H1 (cell line): ENCODE measurements at regions not wholly inside any gene's neighbourhood (a gene's known extent, or its start where the extent isn't known, plus 50 kb on each side); places are given as distances from the start of the nearest gene placed in this dataset.

ENCODE experiments used
- CTCF ChIA-PET: fragments of 300-600 bp; sonication (Branson Sonifier 250); formaldehyde crosslinking; loops from one replicate; lab custom pipeline; 2021; ENCODE audit not compliant: partially characterized antibody; lab: Charles Lee
- POLR2A ChIA-PET: fragments of 300-600 bp; sonication (Branson Sonifier 250); formaldehyde crosslinking; loops from one replicate; lab custom pipeline; 2021; ENCODE audit warnings: inconsistent platforms; ENCODE audit not compliant: partially characterized antibody; lab: Charles Lee
- DNase-seq, 2 experiments: peaks; one replicate each; pipeline versions ENCODE4 v3.0.0 to v3.0.0-alpha.2; 2010 to 2022; ENCODE audit warnings: low spot score in 2 of 2, low read depth in 1 of 2, mixed read lengths in 1 of 2
- FAIRE-seq: peaks from 2 replicates; lab custom pipeline; 2011; peaks lifted over from hg19 to GRCh38; lab: Jason Lieb, UNC
- H2AFZ ChIP-seq: 2 replicates; pipeline ENCODE4 v1.8.1; 2012; ENCODE audit warnings: low read length, inconsistent platforms
- H2AK5ac ChIP-seq: 2 replicates; pipeline ENCODE4 v1.6.1; 2013; ENCODE audit warnings: low read depth, low read length
- H2BK120ac ChIP-seq: replicated peaks from 2 replicates; pipeline ENCODE3; 2013; ENCODE audit warnings: low read depth, low read length, inconsistent platforms
- H2BK12ac ChIP-seq: 2 replicates; pipeline ENCODE4 v1.6.1; 2013; ENCODE audit warnings: low read depth, low read length
- H2BK15ac ChIP-seq: 2 replicates; pipeline ENCODE4 v1.6.1; 2013; ENCODE audit warnings: low read length
- H2BK20ac ChIP-seq: 2 replicates; pipeline ENCODE4 v1.6.1; 2013; ENCODE audit warnings: low read length
- H2BK5ac ChIP-seq: 2 replicates; pipeline ENCODE4 v1.6.1; 2013; ENCODE audit warnings: low read depth, low read length
- H3K14ac ChIP-seq: 2 replicates; pipeline ENCODE4 v1.6.1; 2013; ENCODE audit warnings: inconsistent platforms; ENCODE audit not compliant: insufficient read length
- H3K18ac ChIP-seq: 2 replicates; pipeline ENCODE4 v1.6.1; 2013; ENCODE audit warnings: low read length; ENCODE audit errors: extremely low read depth
- H3K23ac ChIP-seq: 2 replicates; pipeline ENCODE4 v1.6.1; 2013; ENCODE audit warnings: inconsistent platforms; ENCODE audit not compliant: insufficient read length
- H3K23me2 ChIP-seq: 2 replicates; pipeline ENCODE4 v1.6.1; 2013; ENCODE audit warnings: low read depth, low read length
- H3K27ac ChIP-seq: 2 replicates; pipeline ENCODE4 v1.6.1; 2011; ENCODE audit warnings: low read depth, low read length, inconsistent platforms
- H3K27me3 ChIP-seq, 4 experiments: replicated peaks in 1 of 4; 1 replicate in 1 of 4; 2 replicates in 3 of 4; pipeline versions ENCODE4 v1.6.1 to v1.8.1; 2011 to 2013; ENCODE audit warnings: low read length in 3 of 4, mild to moderate bottlenecking in 3 of 4, inconsistent platforms in 2 of 4, mixed read lengths in 2 of 4, moderate library complexity in 1 of 4; ENCODE audit not compliant: control insufficient read depth in 3 of 4, insufficient read depth in 3 of 4; ENCODE audit errors: extremely low read depth in 1 of 4
- H3K36me3 ChIP-seq, 4 experiments: 2 replicates each; pipeline versions ENCODE4 v1.6.1 to v1.8.1; 2011 to 2013; ENCODE audit warnings: mild to moderate bottlenecking in 4 of 4, low read length in 3 of 4, moderate library complexity in 2 of 4, control low read depth in 1 of 4, inconsistent platforms in 1 of 4; ENCODE audit not compliant: insufficient read depth in 4 of 4, control insufficient read depth in 2 of 4
- H3K4ac ChIP-seq: replicated peaks from 2 replicates; pipeline ENCODE3; 2013; ENCODE audit warnings: low read length, low read depth, mixed read lengths, inconsistent platforms; ENCODE audit not compliant: insufficient read length
- H3K4me1 ChIP-seq, 4 experiments: replicated peaks in 1 of 4; 1 replicate in 1 of 4; 2 replicates in 3 of 4; pipeline versions ENCODE4 v1.6.1 to v1.8.1; 2011 to 2013; ENCODE audit warnings: low read length in 3 of 4, inconsistent platforms in 2 of 4, mixed read lengths in 1 of 4; ENCODE audit not compliant: insufficient read depth in 4 of 4, control insufficient read depth in 3 of 4
- H3K4me2 ChIP-seq, 2 experiments: 2 replicates each; pipeline versions ENCODE4 v1.6.1 to v1.8.1; 2011 to 2013; ENCODE audit warnings: low read depth in 2 of 2, low read length in 2 of 2, control low read depth in 1 of 2, inconsistent platforms in 1 of 2, mild to moderate bottlenecking in 1 of 2; ENCODE audit not compliant: insufficient read depth in 1 of 2
- H3K4me3 ChIP-seq, 4 experiments: fragments of 200-600, 300-600 bp in 1 of 4; sonication (generic), shearing (Covaris generic), sonication (Bioruptor Twin) in 1 of 4; 2 replicates each; pipeline versions ENCODE4 v1.5.1 to v1.8.1; 2011 to 2016; ENCODE audit warnings: low read length in 4 of 4, low read depth in 3 of 4, control low read depth in 2 of 4, inconsistent platforms in 2 of 4, mild to moderate bottlenecking in 2 of 4, mixed read lengths in 1 of 4, moderate library complexity in 1 of 4; ENCODE audit not compliant: insufficient read depth in 2 of 4; ENCODE audit errors: extremely low read depth in 1 of 4
- H3K56ac ChIP-seq: replicated peaks from 2 replicates; pipeline ENCODE3; 2013; ENCODE audit warnings: low read depth, mild to moderate bottlenecking, mixed read lengths, low read length, inconsistent platforms; ENCODE audit not compliant: insufficient read length
- H3K79me1 ChIP-seq: 2 replicates; pipeline ENCODE4 v1.6.1; 2013; ENCODE audit warnings: low read depth, low read length, control low read depth
- H3K79me2 ChIP-seq, 2 experiments: 2 replicates each; pipeline versions ENCODE4 v1.6.1 to v1.8.1; 2012 to 2013; ENCODE audit warnings: low read length in 2 of 2, mild to moderate bottlenecking in 2 of 2, inconsistent platforms in 1 of 2; ENCODE audit not compliant: insufficient read depth in 2 of 2, control insufficient read depth in 1 of 2
- H3K9ac ChIP-seq, 4 experiments: replicated peaks in 1 of 4; 1 replicate in 1 of 4; 2 replicates in 3 of 4; pipeline versions ENCODE4 v1.6.1 to v1.8.1; 2011 to 2013; ENCODE audit warnings: low read depth in 3 of 4, low read length in 3 of 4, control low read depth in 2 of 4, mild to moderate bottlenecking in 2 of 4, moderate library complexity in 2 of 4, inconsistent platforms in 1 of 4; ENCODE audit errors: extremely low read depth in 1 of 4
- H3K9me3 ChIP-seq, 2 experiments: 2 replicates each; pipeline versions ENCODE4 v1.6.1 to v1.8.1; 2012 to 2013; ENCODE audit warnings: mild to moderate bottlenecking in 2 of 2, moderate library complexity in 2 of 2, control low read depth in 1 of 2, inconsistent platforms in 1 of 2, low read depth in 1 of 2, low read length in 1 of 2, mixed read lengths in 1 of 2; ENCODE audit not compliant: insufficient read depth in 2 of 2
- H4K20me1 ChIP-seq, 2 experiments: replicated peaks in 1 of 2; 2 replicates each; pipeline versions ENCODE3 to v1.8.1; 2011 to 2013; ENCODE audit warnings: inconsistent platforms in 2 of 2, low read length in 2 of 2, mild to moderate bottlenecking in 1 of 2; ENCODE audit not compliant: insufficient read depth in 2 of 2, control insufficient read depth in 1 of 2
- H4K5ac ChIP-seq: 2 replicates; pipeline ENCODE4 v1.6.1; 2013; ENCODE audit warnings: low read length, low read depth, mixed read lengths, inconsistent platforms; ENCODE audit not compliant: insufficient read length
- H4K8ac ChIP-seq: 2 replicates; pipeline ENCODE4 v1.8.0; 2013; ENCODE audit warnings: mild to moderate bottlenecking, moderate library complexity, low read length, inconsistent platforms; ENCODE audit not compliant: insufficient read depth; ENCODE audit errors: extremely low read depth
- H4K91ac ChIP-seq: replicated peaks from 2 replicates; pipeline ENCODE3; 2013; ENCODE audit warnings: low read length, mixed read lengths, inconsistent platforms; ENCODE audit not compliant: insufficient read length
- BACH1 ChIP-seq: IDR thresholded peaks from 2 replicates; pipeline ENCODE4 v1.6.1; 2012; ENCODE audit warnings: low read length, improper control_type of control experiment
- CEBPB ChIP-seq: IDR thresholded peaks from 2 replicates; pipeline ENCODE4 v1.6.1; 2012; ENCODE audit warnings: low read depth, low read length
- EP300 ChIP-seq, 2 experiments: IDR thresholded peaks; 1 replicate in 1 of 2; 2 replicates in 1 of 2; pipeline ENCODE4 v1.6.1; 2011 to 2012; ENCODE audit warnings: low read depth in 2 of 2, low read length in 2 of 2, mild to moderate bottlenecking in 2 of 2, borderline replicate concordance in 1 of 2, inconsistent platforms in 1 of 2, moderate library complexity in 1 of 2
- GTF2F1 ChIP-seq: IDR thresholded peaks from 2 replicates; pipeline ENCODE4 v1.6.1; 2012; ENCODE audit warnings: low read depth, low read length, improper control_type of control experiment, borderline replicate concordance
- JUND ChIP-seq: IDR thresholded peaks from 2 replicates; pipeline ENCODE4 v1.6.1; 2011; ENCODE audit warnings: mild to moderate bottlenecking, improper control_type of control experiment, low read length
- KDM5A ChIP-seq: fragments of 200-600 bp; IDR thresholded peaks from 2 replicates; pipeline ENCODE4 v1.7.1; 2012; ENCODE audit warnings: mild to moderate bottlenecking, low read length, inconsistent platforms, mixed read lengths
- POLR2AphosphoS5 ChIP-seq: IDR thresholded peaks from 2 replicates; pipeline ENCODE4 v1.6.1; 2011; ENCODE audit warnings: low read depth, low read length
- SIRT6 ChIP-seq: IDR thresholded peaks from one replicate; pipeline ENCODE4 v1.7.1; 2012; ENCODE audit warnings: low read length, inconsistent platforms
- SUZ12 ChIP-seq: fragments of 200-600 bp; sonication (generic); IDR thresholded peaks from 2 replicates; pipeline ENCODE4 v1.6.1; 2012; ENCODE audit warnings: mild to moderate bottlenecking, inconsistent platforms, low read length, moderate library complexity, mixed read lengths
- TAF7 ChIP-seq: optimal IDR thresholded peaks from 2 replicates; pipeline ENCODE3; 2011; ENCODE audit warnings: low read depth, mild to moderate bottlenecking, inconsistent platforms, low read length, moderate library complexity, borderline replicate concordance
- TF ChIP-seq, protein P1 (sequence below): IDR thresholded peaks from 2 replicates; pipeline ENCODE4 v1.6.1; 2012; ENCODE audit warnings: inconsistent platforms

DNA sequence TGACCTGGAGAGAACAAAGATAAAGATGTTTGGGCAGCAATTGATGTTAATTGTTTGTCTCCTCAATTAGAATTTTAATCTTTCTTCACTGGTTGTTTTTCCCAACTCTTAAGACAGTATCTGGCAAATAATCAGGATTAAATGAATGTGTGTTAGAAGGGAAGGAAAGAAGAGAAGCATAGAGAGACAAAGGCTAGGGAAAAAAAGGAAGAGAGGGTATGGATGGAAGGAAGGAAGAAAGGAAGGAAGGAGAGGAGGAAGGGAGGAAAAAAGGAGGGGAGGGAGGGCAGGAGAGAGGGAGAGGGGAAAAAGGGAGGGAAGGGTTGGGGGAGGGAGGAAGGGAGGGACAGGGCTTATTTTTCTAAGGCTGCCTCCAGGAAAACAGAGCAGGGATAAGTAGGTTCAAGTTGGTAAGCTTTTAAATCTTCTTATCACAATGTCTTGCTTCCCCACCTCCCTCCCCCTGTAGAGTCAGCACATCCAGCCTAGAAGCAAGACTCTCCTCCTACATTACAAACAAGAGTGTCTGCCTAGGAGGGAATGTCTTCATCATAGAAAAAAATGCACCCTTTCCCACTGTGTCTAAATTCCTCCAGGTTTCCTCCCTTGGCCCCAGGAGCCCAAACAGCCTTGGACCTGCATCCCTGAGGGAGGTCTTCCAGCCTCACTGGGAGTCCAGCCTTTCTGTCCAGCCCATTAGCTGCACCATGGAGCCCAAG is 447.8 kb upstream of the JARID2 start:
- H2BK5ac ChIP-seq, result peak overlapping the region; percentile 87
- H2BK12ac ChIP-seq, result peak overlapping the region; percentile 91
- no peak overlapping the region for H3K14ac ChIP-seq
- H3K56ac ChIP-seq, result no peak overlapping the region
- POLR2A ChIA-PET, result interaction anchor here (0.7 to 1.4 kb wide), 2 partner anchors 12 to 66 kb away, joined by 3 read pairs; no protein-coding TSS in a partner anchor
- peak overlapping the region; percentile 13 for H4K91ac ChIP-seq
- peaks cover 0 to 6% of the 10 kb centered on the region in 2 experiments; a peak in 2 of 4 replicates for H3K9me3 ChIP-seq
- peak overlapping the region; percentile 96 for H2BK20ac ChIP-seq
- no peaks in the 10 kb centered on the region; a peak in 1 of 7 replicates for H3K27me3 ChIP-seq
- TF ChIP-seq JUND (no peak), TAF7 (no peak), EP300 (IDR thresholded peaks at IDR 0.05; ENCODE audit: borderline replicate concordance in 1 of 2, low read depth in 2 of 2, low read length in 2 of 2) (no peak), CEBPB (no peak), POLR2AphosphoS5 (no peak), BACH1 (no peak), GTF2F1 (no peak), SUZ12 (no peak), KDM5A (no peak), SIRT6 (no peak)
- TF ChIP-seq, protein P1, sequence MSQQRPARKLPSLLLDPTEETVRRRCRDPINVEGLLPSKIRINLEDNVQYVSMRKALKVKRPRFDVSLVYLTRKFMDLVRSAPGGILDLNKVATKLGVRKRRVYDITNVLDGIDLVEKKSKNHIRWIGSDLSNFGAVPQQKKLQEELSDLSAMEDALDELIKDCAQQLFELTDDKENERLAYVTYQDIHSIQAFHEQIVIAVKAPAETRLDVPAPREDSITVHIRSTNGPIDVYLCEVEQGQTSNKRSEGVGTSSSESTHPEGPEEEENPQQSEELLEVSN, result no peak
- no peaks in the 10 kb centered on the region for H3K79me1 ChIP-seq
- no peak overlapping the region for H3K9ac ChIP-seq
- H4K20me1 ChIP-seq, result no peaks in the 10 kb centered on the region
- peaks cover 0 to 6% (median 5%) of the 10 kb centered on the region in 4 experiments; a peak in 5 of 7 replicates for H3K4me1 ChIP-seq
- H3K4me2 ChIP-seq, result 0 out of 4 replicates have a peak overlapping the region, but pooled peaks of 1 of the 2 experiments have one; percentile 12
- no peak overlapping the region for H3K4me3 ChIP-seq
- H3K23me2 ChIP-seq, result peaks cover 2% of the 10 kb centered on the region; the same call in 1 of the 2 replicates
- peak overlapping the region; percentile 88 for H2BK120ac ChIP-seq
- no peaks in the 10 kb centered on the region for H3K79me2 ChIP-seq
- H2BK15ac ChIP-seq, result no peak overlapping the region
- DNase-seq (no peak), FAIRE-seq (no peak)
- H4K5ac ChIP-seq, result peak overlapping the region; percentile 2
- 0 out of 2 replicates have a peak overlapping the region, but pooled peaks have one; percentile 11 for H3K27ac ChIP-seq
- H2AFZ ChIP-seq, result no peak overlapping the region
- CTCF ChIA-PET, result interaction anchor here (1.1 kb wide), 2 partner anchors 8 to 14 kb away, joined by 3 read pairs; no protein-coding TSS in a partner anchor
- peak overlapping the region; percentile 75 for H2AK5ac ChIP-seq
- H3K4ac ChIP-seq, result peak overlapping the region; percentile 58
- H3K36me3 ChIP-seq, result no peaks in the 10 kb centered on the region
- no peak overlapping the region for H3K23ac ChIP-seq
- H3K18ac ChIP-seq, result peak overlapping the region; percentile 76
- H4K8ac ChIP-seq, result no peak overlapping the region
